Endothelial cell of umbilical vein (primary cell): ENCODE measurements at regions not wholly inside any gene's neighbourhood (a gene's known extent, or its start where the extent isn't known, plus 50 kb on each side); places are given as distances from the start of the nearest gene placed in this dataset.
"Not testable (repeated sequence)": the region's sequence is repeated elsewhere in the genome, so short reads cannot be mapped to it uniquely, and the experiment has no call there.

Experiments
- BruUV-seq: library from RNA; stranded (reverse); fragments of 400-500 nt; replicated peaks from 2 replicates; lab custom pipeline; 2021; lab: Mats Ljungman, UMichigan
- CTCF ChIA-PET: fragments of 300-600, 350-600 bp; sonication (Branson Sonifier 250); formaldehyde crosslinking; loops from one replicate; lab custom pipeline; 2021; ENCODE audit warnings: antibody characterized with exemption, inconsistent platforms; lab: Charles Lee
- POLR2A ChIA-PET: fragments of 300-600, 350-600 bp; sonication (Branson Sonifier 250); formaldehyde crosslinking; loops from one replicate; lab custom pipeline; 2021; ENCODE audit warnings: antibody characterized with exemption, inconsistent platforms; lab: Charles Lee
- DNase-seq: peaks from one replicate; pipeline ENCODE4 v3.0.0-alpha.2; 2011; ENCODE audit warnings: low read depth, low spot score
- FAIRE-seq: peaks from 2 replicates; lab custom pipeline; 2011; peaks lifted over from hg19 to GRCh38; lab: Jason Lieb, UNC
- H2AFZ ChIP-seq: 2 replicates; pipeline ENCODE4 v1.6.0; 2012; ENCODE audit warnings: low read depth, low read length, control low read depth, inconsistent platforms
- H3K27ac ChIP-seq: 2 replicates; pipeline ENCODE4 v1.5.1; 2011; ENCODE audit warnings: low read depth, mild to moderate bottlenecking, control low read depth, low read length, moderate library complexity; ENCODE audit not compliant: insufficient read depth
- H3K27me3 ChIP-seq, 2 experiments: 2 replicates each; pipeline versions ENCODE4 v1.6.0 to v1.6.1; 2011; ENCODE audit warnings: low read length in 2 of 2, mixed read lengths in 1 of 2; ENCODE audit not compliant: control insufficient read depth in 2 of 2, insufficient read depth in 2 of 2
- H3K36me3 ChIP-seq, 2 experiments: 2 replicates in 1 of 2; 3 replicates in 1 of 2; pipeline ENCODE4 v1.5.1; 2011; ENCODE audit warnings: low read length in 2 of 2, mild to moderate bottlenecking in 1 of 2, moderate library complexity in 1 of 2; ENCODE audit not compliant: control insufficient read depth in 2 of 2, insufficient read depth in 2 of 2; ENCODE audit errors: extremely low read depth in 1 of 2
- H3K4me1 ChIP-seq: 3 replicates; pipeline ENCODE4 v1.5.1; 2011; ENCODE audit warnings: mild to moderate bottlenecking, low read length; ENCODE audit not compliant: control insufficient read depth, insufficient read depth; ENCODE audit errors: extremely low read depth
- H3K4me2 ChIP-seq: 2 replicates; pipeline ENCODE4 v1.6.1; 2011; ENCODE audit warnings: low read length, control low read depth, mixed read lengths; ENCODE audit not compliant: insufficient read depth
- H3K4me3 ChIP-seq, 3 experiments: fragments of 200-600 bp in 1 of 3; sonication (generic), shearing (Covaris generic) in 1 of 3; replicated peaks in 1 of 3; 2 replicates each; pipeline ENCODE4 v1.5.1; 2011 to 2016; ENCODE audit warnings: control low read depth in 3 of 3, low read length in 3 of 3, mild to moderate bottlenecking in 2 of 3, inconsistent platforms in 1 of 3, low read depth in 1 of 3, moderate library complexity in 1 of 3; ENCODE audit not compliant: insufficient read depth in 1 of 3
- H3K79me2 ChIP-seq: 2 replicates; pipeline ENCODE4 v1.6.0; 2012; ENCODE audit warnings: low read length, inconsistent platforms; ENCODE audit not compliant: control insufficient read depth, insufficient read depth
- H3K9ac ChIP-seq: replicated peaks from 2 replicates; pipeline ENCODE3; 2011; ENCODE audit warnings: low read length, control low read depth; ENCODE audit not compliant: insufficient read depth; ENCODE audit errors: extremely low read depth
- H3K9me1 ChIP-seq: replicated peaks from 3 replicates; pipeline ENCODE4 v1.6.0; 2011; ENCODE audit warnings: mild to moderate bottlenecking, low read length; ENCODE audit not compliant: control insufficient read depth, insufficient read depth; ENCODE audit errors: extremely low read depth
- H3K9me3 ChIP-seq: replicated peaks from 2 replicates; pipeline ENCODE4 v1.5.1; 2012; ENCODE audit warnings: low read length, inconsistent platforms; ENCODE audit not compliant: control insufficient read depth, insufficient read depth
- H4K20me1 ChIP-seq: replicated peaks from 2 replicates; pipeline ENCODE3; 2011; ENCODE audit warnings: mild to moderate bottlenecking, low read length; ENCODE audit not compliant: control insufficient read depth, insufficient read depth; ENCODE audit errors: extremely low read depth
- CTCF ChIP-seq, 2 donors: IDR thresholded peaks; 1 replicate in 1 of 2; 2 replicates in 1 of 2; pipeline ENCODE4 v1.5.1; 2011; ENCODE audit warnings: low read length in 2 of 2, mild to moderate bottlenecking in 2 of 2, moderate library complexity in 2 of 2, control low read depth in 1 of 2, inconsistent platforms in 1 of 2, low read depth in 1 of 2; ENCODE audit not compliant: insufficient read depth in 1 of 2; ENCODE audit errors: extremely low read depth in 1 of 2
- EZH2 ChIP-seq: IDR thresholded peaks from 2 replicates; pipeline ENCODE4 v1.6.1; 2012; ENCODE audit warnings: borderline replicate concordance, low read depth, mild to moderate bottlenecking, moderate library complexity, low read length, inconsistent platforms; ENCODE audit not compliant: severe bottlenecking
- FOS ChIP-seq: IDR thresholded peaks from 2 replicates; pipeline ENCODE4 v1.6.1; 2011; ENCODE audit warnings: mild to moderate bottlenecking, low read length, moderate library complexity, borderline replicate concordance; ENCODE audit not compliant: insufficient read depth
- GATA2 ChIP-seq: IDR thresholded peaks from 2 replicates; pipeline ENCODE4 v1.7.0; 2011; ENCODE audit warnings: low read depth, mild to moderate bottlenecking, moderate library complexity, mixed read lengths, low read length; ENCODE audit not compliant: insufficient read length, insufficient read depth
- JUN ChIP-seq: IDR thresholded peaks from 2 replicates; pipeline ENCODE4 v1.6.1; 2011; ENCODE audit warnings: borderline replicate concordance, low read depth; ENCODE audit not compliant: insufficient read length, insufficient read depth
- MAX ChIP-seq: IDR thresholded peaks from 2 replicates; pipeline ENCODE4 v1.6.1; 2011; ENCODE audit not compliant: insufficient read depth, insufficient read length
- MYC ChIP-seq: IDR thresholded peaks from one replicate; pipeline ENCODE4 v1.6.1; 2011; ENCODE audit warnings: mild to moderate bottlenecking, low read depth, low read length
- POLR2A ChIP-seq: IDR thresholded peaks from 2 replicates; pipeline ENCODE4 v1.6.1; 2012; ENCODE audit warnings: low read depth, mild to moderate bottlenecking, control low read depth, low read length
- POLR2AphosphoS5 ChIP-seq: IDR thresholded peaks from 2 replicates; pipeline ENCODE4 v1.6.1; 2012; ENCODE audit warnings: low read depth, mild to moderate bottlenecking, control low read depth, low read length, moderate library complexity; ENCODE audit not compliant: insufficient read depth
- dilution Hi-C: fragments of 300-500 bp; cut with MboI; formaldehyde crosslinking; loops from one replicate; pipeline ENCODE4 v1.15.0; 2019; ENCODE audit warnings: low sequenced_read_pairs; ENCODE audit not compliant: extremely low pct_ligation_motif_present
- intact Hi-C: fragments of 100-400 bp; cut with micrococcal nuclease; formaldehyde crosslinking; loops from one replicate; pipeline ENCODE4 v1.10.0; 2022

DNA sequence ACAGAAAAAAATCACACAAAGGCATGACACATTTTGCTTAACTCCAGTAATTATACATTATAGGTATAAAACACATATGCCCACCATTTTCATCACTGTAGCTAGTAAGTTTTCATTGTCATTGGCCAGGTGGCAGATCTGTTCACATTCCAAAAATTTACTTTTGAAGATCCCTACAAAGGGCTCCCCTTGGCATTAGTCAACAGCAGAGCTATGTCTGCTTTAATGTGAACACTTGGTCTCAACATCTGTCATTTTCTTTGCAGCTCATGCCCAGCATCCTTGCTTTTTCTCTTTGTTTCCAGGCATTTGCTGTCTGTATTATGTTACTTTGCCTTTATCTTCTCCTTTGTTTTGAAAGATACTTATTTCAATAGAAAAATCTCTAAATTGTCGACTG lies 519.1 kb upstream of the FOXG1 start:
- H3K27ac ChIP-seq: no peak overlapping the region
- no peak for FAIRE-seq
- no peak overlapping the region for H2AFZ ChIP-seq
- no peak overlapping the region for H3K4me3 ChIP-seq
- DNase-seq: no peak
- H4K20me1 ChIP-seq: no peaks in the 10 kb centered on the region
- ChIA-PET CTCF (no interaction called here), POLR2A (no interaction called here)
- H3K4me1 ChIP-seq: no peaks in the 10 kb centered on the region
- no peak overlapping the region for H3K4me2 ChIP-seq
- no peak overlapping the region for H3K9ac ChIP-seq
- TF ChIP-seq FOS: no peak
- TF ChIP-seq MYC: no peak
- no peak for TF ChIP-seq POLR2AphosphoS5
- TF ChIP-seq POLR2A: no peak
- TF ChIP-seq JUN: no peak
- no peak for TF ChIP-seq CTCF (IDR thresholded peaks at IDR 0.05; ENCODE audit: extremely low read depth in 1 of 2, insufficient read depth in 1 of 2, low read depth in 1 of 2, low read length in 2 of 2)
- TF ChIP-seq GATA2: no peak
- TF ChIP-seq EZH2: no peak
- TF ChIP-seq MAX: no peak
- BruUV-seq: no TSS peak
- H3K9me3 ChIP-seq: no peaks in the 10 kb centered on the region
- no peaks in the 10 kb centered on the region for H3K9me1 ChIP-seq
- dilution Hi-C loops: no loop called here
- no peaks in the 10 kb centered on the region for H3K79me2 ChIP-seq
- H3K27me3 ChIP-seq: no peaks in the 10 kb centered on the region
- intact Hi-C loops: no loop called here
- H3K36me3 ChIP-seq: no peaks in the 10 kb centered on the region

DNA sequence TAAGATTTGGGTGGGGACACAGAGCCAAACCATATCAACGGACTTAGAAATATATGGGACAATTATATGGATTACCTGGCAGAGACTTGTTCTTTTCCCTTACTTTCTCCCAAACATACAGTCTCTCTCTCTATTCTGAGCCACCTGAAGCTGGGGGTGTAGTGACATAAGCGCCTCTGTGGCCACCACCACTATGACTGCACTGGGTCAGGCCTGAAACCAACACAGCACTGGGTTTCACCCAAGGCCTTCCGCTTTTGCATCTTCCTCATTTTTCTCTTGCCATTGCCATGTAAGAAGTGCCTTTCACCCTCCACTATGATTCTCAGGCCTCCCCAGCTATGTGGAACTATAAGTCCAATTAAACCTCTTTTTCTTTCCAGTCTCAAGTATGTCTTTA lies 514.5 kb upstream of the FOXG1 start:
- CTCF ChIA-PET, H3K79me2 ChIP-seq, H4K20me1 ChIP-seq, H2AFZ ChIP-seq, POLR2A ChIA-PET, FAIRE-seq, H3K9me1 ChIP-seq, H3K27ac ChIP-seq, H3K4me2 ChIP-seq, H3K9ac ChIP-seq, H3K4me3 ChIP-seq, H3K27me3 ChIP-seq, intact Hi-C loops, DNase-seq, H3K9me3 ChIP-seq, dilution Hi-C loops, BruUV-seq, H3K36me3 ChIP-seq, H3K4me1 ChIP-seq: not testable (repeated sequence)
